HCT116 (cell line): ENCODE measurements at regions not wholly inside any gene's neighbourhood (a gene's known extent, or its start where the extent isn't known, plus 50 kb on each side); places are given as distances from the start of the nearest gene placed in this dataset.

Experiments used
- ATAC-seq: fragments of 200-7000 bp; cut with Tn5 transposase; 2 replicates; pipeline ENCODE4 v1.9.1; 2020; ENCODE audit warnings: mild to moderate bottlenecking, moderate library complexity
- BruUV-seq: library from RNA; stranded (reverse); fragments of 400-500 nt; replicated peaks from 2 replicates; lab custom pipeline; 2021; lab: Mats Ljungman, UMichigan
- CTCF ChIA-PET: fragments of 300-600 bp; sonication (Branson Sonifier 250); formaldehyde crosslinking; loops from one replicate; lab custom pipeline; 2021; ENCODE audit warnings: antibody characterized with exemption; lab: Charles Lee
- POLR2A ChIA-PET: fragments of 300-600, 350-600 bp; sonication (Branson Sonifier 250); formaldehyde crosslinking; loops from one replicate; lab custom pipeline; 2021; ENCODE audit warnings: antibody characterized with exemption; lab: Charles Lee
- RAD21 ChIA-PET, 2 experiments: fragments of 300-600 bp; sonication (Branson Sonifier 250); formaldehyde crosslinking; loops; one replicate each; lab custom pipeline; 2023; ENCODE audit warnings: low total read pairs in 2 of 2; ENCODE audit not compliant: uncharacterized antibody in 2 of 2, unreplicated experiment in 2 of 2, low non-redundant PET in 1 of 2; lab: Charles Lee
- DNase-seq: peaks from one replicate; pipeline ENCODE4 v3.0.0-alpha.2; 2010; ENCODE audit warnings: low read depth, low spot score
- H2AFZ ChIP-seq: fragments of 200-600 bp; shearing (Covaris generic), sonication (generic); 2 replicates; pipeline ENCODE4 v1.6.1; 2017; ENCODE audit warnings: low read depth, mixed run types, mixed read lengths, antibody characterized with exemption, low read length; ENCODE audit not compliant: poor library complexity, severe bottlenecking
- H3K27ac ChIP-seq: 2 replicates; pipeline ENCODE4 v1.5.1; 2012; ENCODE audit warnings: low read depth, low read length
- H3K27me3 ChIP-seq: fragments of 200-600 bp; sonication (generic); 2 replicates; pipeline ENCODE4 v1.6.1; 2016; ENCODE audit warnings: mixed run types, low read length, mixed read lengths; ENCODE audit not compliant: insufficient read depth
- H3K36me3 ChIP-seq, 2 experiments: fragments of 200-500 bp in 1 of 2; fragments of 200-600 bp in 1 of 2; sonication (Bioruptor generic) in 1 of 2; sonication (generic) in 1 of 2; 2 replicates each; pipeline versions ENCODE4 v1.5.1 to v1.6.1; 2014 to 2016; ENCODE audit warnings: low read length in 2 of 2, inconsistent platforms in 1 of 2, mixed read lengths in 1 of 2, mixed run types in 1 of 2; ENCODE audit not compliant: insufficient read depth in 2 of 2, control insufficient read depth in 1 of 2
- H3K4me1 ChIP-seq, 2 experiments: fragments of 200-600 bp in 1 of 2; sonication (generic) in 1 of 2; 2 replicates each; pipeline versions ENCODE4 v1.5.1 to v1.6.1; 2012 to 2017; ENCODE audit warnings: low read length in 2 of 2, inconsistent platforms in 1 of 2, mild to moderate bottlenecking in 1 of 2, mixed read lengths in 1 of 2, mixed run types in 1 of 2, moderate library complexity in 1 of 2; ENCODE audit not compliant: insufficient read depth in 2 of 2, control insufficient read depth in 1 of 2
- H3K4me2 ChIP-seq: fragments of 200-600 bp; sonication (generic); 2 replicates; pipeline ENCODE4 v1.6.1; 2017; ENCODE audit warnings: mixed run types, low read length, mixed read lengths
- H3K4me3 ChIP-seq, 2 experiments: fragments of 200-600 bp in 1 of 2; sonication (generic) in 1 of 2; replicated peaks in 1 of 2; 2 replicates each; pipeline ENCODE4 v1.5.1; 2011 to 2016; ENCODE audit warnings: low read length in 2 of 2, control low read depth in 1 of 2, low read depth in 1 of 2, mild to moderate bottlenecking in 1 of 2, mixed read lengths in 1 of 2, mixed run types in 1 of 2
- H3K79me2 ChIP-seq: fragments of 200-600 bp; sonication (generic); 2 replicates; pipeline ENCODE4 v1.6.1; 2017; ENCODE audit warnings: mild to moderate bottlenecking, mixed run types, low read length, moderate library complexity, mixed read lengths; ENCODE audit not compliant: insufficient read depth
- H3K9ac ChIP-seq: fragments of 200-600 bp; sonication (generic); 2 replicates; pipeline ENCODE4 v1.6.1; 2016; ENCODE audit warnings: low read length, mixed read lengths
- H3K9me2 ChIP-seq: fragments of 200-600 bp; sonication (generic), shearing (Covaris generic); 2 replicates; pipeline ENCODE4 v1.6.1; 2017; ENCODE audit warnings: mixed run types, mild to moderate bottlenecking, moderate library complexity; ENCODE audit not compliant: insufficient read depth
- H3K9me3 ChIP-seq, 2 experiments: fragments of 200-500 bp in 1 of 2; fragments of 200-600 bp in 1 of 2; sonication (Bioruptor generic) in 1 of 2; sonication (generic) in 1 of 2; 2 replicates each; pipeline ENCODE4 v1.6.1; 2014 to 2017; ENCODE audit warnings: low read length in 2 of 2, mixed read lengths in 2 of 2, inconsistent platforms in 1 of 2, low read depth in 1 of 2, mild to moderate bottlenecking in 1 of 2, mixed run types in 1 of 2, moderate library complexity in 1 of 2; ENCODE audit not compliant: control insufficient read depth in 1 of 2, insufficient read depth in 1 of 2
- H4K20me1 ChIP-seq: fragments of 200-600 bp; sonication (generic), shearing (Covaris generic); 2 replicates; pipeline ENCODE4 v1.6.1; 2017; ENCODE audit warnings: mixed run types, mild to moderate bottlenecking, moderate library complexity; ENCODE audit not compliant: insufficient read depth
- CBX3 ChIP-seq: IDR thresholded peaks from 2 replicates; pipeline ENCODE4 v1.6.1; 2012; ENCODE audit warnings: low read depth
- CTCF ChIP-seq, 3 experiments: fragments of 200-600 bp in 1 of 3; sonication (generic) in 1 of 3; IDR thresholded peaks in 2 of 3; conservative IDR thresholded peaks in 1 of 3; 2 replicates each; pipeline ENCODE4 v1.5.1; 2012 to 2017; ENCODE audit warnings: low read depth in 2 of 3, low read length in 2 of 3, antibody characterized with exemption in 1 of 3, borderline replicate concordance in 1 of 3, control low read depth in 1 of 3, mild to moderate bottlenecking in 1 of 3, mixed read lengths in 1 of 3, mixed run types in 1 of 3, moderate library complexity in 1 of 3; ENCODE audit not compliant: insufficient read depth in 1 of 3
- EGR1 ChIP-seq: IDR thresholded peaks from 2 replicates; pipeline ENCODE4 v1.6.1; 2012; ENCODE audit warnings: low read depth
- ELF1 ChIP-seq: IDR thresholded peaks from 2 replicates; pipeline ENCODE4 v1.6.1; 2012; ENCODE audit warnings: low read depth, borderline replicate concordance
- EZH2 ChIP-seq: fragments of 200-600 bp; sonication (generic); IDR thresholded peaks from 2 replicates; pipeline ENCODE4 v1.6.1; 2017; ENCODE audit warnings: antibody characterized with exemption, mixed run types
- EZH2phosphoT487 ChIP-seq: fragments of 200-600 bp; IDR thresholded peaks from 2 replicates; pipeline ENCODE4 v1.6.1; 2018; ENCODE audit warnings: antibody characterized with exemption, borderline replicate concordance
- FOSL1 ChIP-seq: IDR thresholded peaks from 2 replicates; pipeline ENCODE4 v1.6.1; 2012; ENCODE audit warnings: low read depth
- JUND ChIP-seq: IDR thresholded peaks from 2 replicates; pipeline ENCODE4 v1.6.1; 2012
- MAX ChIP-seq: IDR thresholded peaks from 2 replicates; pipeline ENCODE4 v1.6.1; 2012
- POLR2A ChIP-seq: IDR thresholded peaks from 2 replicates; pipeline ENCODE4 v1.7.0; 2011; ENCODE audit warnings: borderline replicate concordance; ENCODE audit not compliant: insufficient read depth, insufficient read length; ENCODE audit errors: extremely low read depth
- RAD21 ChIP-seq: IDR thresholded peaks from 2 replicates; pipeline ENCODE4 v1.6.1; 2012; ENCODE audit warnings: low read depth, mild to moderate bottlenecking
- SP1 ChIP-seq: IDR thresholded peaks from 2 replicates; pipeline ENCODE4 v1.6.1; 2012; ENCODE audit warnings: low read depth
- TCF7L2 ChIP-seq: IDR thresholded peaks from 2 replicates; pipeline ENCODE4 v1.7.0; 2011; ENCODE audit warnings: borderline replicate concordance, inconsistent platforms; ENCODE audit not compliant: insufficient read depth, insufficient read length; ENCODE audit errors: extremely low read depth
- ZFX ChIP-seq: fragments of 450-650 bp; IDR thresholded peaks from 2 replicates; pipeline ENCODE4 v1.6.1; 2017
- ZNF274 ChIP-seq: fragments of 200-500 bp; sonication (Bioruptor generic); IDR thresholded peaks from 2 replicates; pipeline ENCODE4 v1.6.1; 2014; ENCODE audit warnings: mild to moderate bottlenecking, low read depth, low read length, inconsistent platforms
- intact Hi-C: fragments of 100-400 bp; cut with micrococcal nuclease; formaldehyde crosslinking; loops from 2 replicates; pipeline ENCODE4 v1.10.0; 2022

- TF ChIP-seq TCF7L2, result no peak
- TF ChIP-seq JUND, result no peak
- TF ChIP-seq EGR1, result no peak
- TF ChIP-seq ZFX, result no peak
- TF ChIP-seq CBX3, result no peak
- TF ChIP-seq SP1, result no peak
- TF ChIP-seq POLR2A, result no peak
- TF ChIP-seq ZNF274, result no peak
- no peak for TF ChIP-seq MAX
- no peak for TF ChIP-seq EZH2
- TF ChIP-seq EZH2phosphoT487, result no peak
- TF ChIP-seq FOSL1, result no peak
- TF ChIP-seq CTCF (IDR thresholded peaks at IDR 0.05 in 2 of 3, conservative IDR thresholded peaks at IDR 0.05 in 1 of 3; ENCODE audit: borderline replicate concordance in 1 of 3, insufficient read depth in 1 of 3, low read depth in 2 of 3, low read length in 2 of 3), result no peak
- no peak for TF ChIP-seq ELF1
- TF ChIP-seq RAD21, result no peak
- no peak overlapping the region for H2AFZ ChIP-seq
- no peak for DNase-seq
- ChIA-PET CTCF (no interaction called here), POLR2A (no interaction called here), RAD21 (no interaction called here)
- H3K4me2 ChIP-seq, result no peak overlapping the region
- no peaks in the 10 kb centered on the region for H3K9me3 ChIP-seq
- H3K27me3 ChIP-seq, result no peaks in the 10 kb centered on the region
- no peak for ATAC-seq
- BruUV-seq, result no TSS peak
- H4K20me1 ChIP-seq, result no peaks in the 10 kb centered on the region
- no peak overlapping the region for H3K27ac ChIP-seq
- H3K9me2 ChIP-seq, result no peaks in the 10 kb centered on the region
- H3K4me3 ChIP-seq, result no peak overlapping the region
- no peaks in the 10 kb centered on the region for H3K36me3 ChIP-seq
- H3K4me1 ChIP-seq, result no peaks in the 10 kb centered on the region
- intact Hi-C loops, result no loop called here
- H3K9ac ChIP-seq, result no peak overlapping the region
- H3K79me2 ChIP-seq, result no peaks in the 10 kb centered on the region
These were observed 336.1 kb downstream of the TBL1XR1 start for GRCh38 chr3:176861137-176861536.
